ENCODE measurements at regions not wholly inside any gene's neighbourhood (a gene's known extent, or its start where the extent isn't known, plus 50 kb on each side); places are given as distances from the start of the nearest gene placed in this dataset.
"Not testable (repeated sequence)": the region's sequence is repeated elsewhere in the genome, so short reads cannot be mapped to it uniquely, and the experiment has no call there.

DNA sequence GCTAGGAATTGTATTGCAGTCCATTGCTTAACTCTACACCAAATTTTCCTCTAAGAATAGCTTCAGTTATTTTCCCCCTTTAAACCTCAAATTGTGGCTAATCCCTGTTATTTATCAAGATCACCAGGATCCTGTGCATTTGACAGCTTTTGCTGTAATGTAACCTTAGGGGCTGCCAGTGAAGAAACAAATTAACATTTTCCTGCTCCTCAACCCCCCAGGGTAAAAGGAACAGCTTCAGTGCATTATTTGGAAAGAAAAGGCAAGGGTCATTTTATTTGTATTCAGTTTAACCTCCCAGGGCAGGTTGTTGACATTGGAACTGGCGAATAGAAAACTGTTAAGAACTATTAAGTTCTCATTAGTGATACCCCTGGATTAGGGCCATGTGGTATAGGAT, 57.0 kb downstream of the PCDH20 start:
- ATAC-seq (no peak), DNase-seq (ENCODE audit: low spot score in 2 of 2) (no peak)
- Mint-ChIP-seq H3K36me3 (no peaks in the 10 kb centered on the region), H3K9me3 (peaks cover 0 to 6% of the 10 kb centered on the region in 2 donors), H3K27ac (no peak overlapping the region)

DNA sequence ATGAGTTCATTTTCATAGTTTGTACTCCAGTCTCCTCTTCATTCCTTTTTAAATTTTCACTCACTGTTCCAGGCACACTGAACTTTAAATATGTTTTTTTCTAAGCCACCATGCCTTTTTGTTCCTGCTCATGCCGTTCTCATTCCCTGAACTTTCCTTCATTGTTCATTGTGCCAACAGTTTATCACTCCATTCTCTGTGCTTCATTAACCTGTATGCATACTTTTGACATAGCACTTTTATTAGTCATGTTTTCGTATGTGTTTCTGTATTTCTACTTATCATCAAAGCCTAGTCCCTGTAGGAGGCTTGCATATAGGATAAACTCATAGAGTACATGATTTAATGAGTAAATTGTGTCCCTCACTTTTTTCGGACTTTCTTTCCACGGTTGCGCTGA, 65.3 kb downstream of the PCDH20 start:
- Mint-ChIP-seq H3K27ac (no peak overlapping the region), H3K36me3 (no peaks in the 10 kb centered on the region), H3K9me3 (peaks cover 4 to 10% of the 10 kb centered on the region in 2 donors)
- DNase-seq (ENCODE audit: low spot score in 2 of 2) = no peak
- no peak for ATAC-seq

DNA sequence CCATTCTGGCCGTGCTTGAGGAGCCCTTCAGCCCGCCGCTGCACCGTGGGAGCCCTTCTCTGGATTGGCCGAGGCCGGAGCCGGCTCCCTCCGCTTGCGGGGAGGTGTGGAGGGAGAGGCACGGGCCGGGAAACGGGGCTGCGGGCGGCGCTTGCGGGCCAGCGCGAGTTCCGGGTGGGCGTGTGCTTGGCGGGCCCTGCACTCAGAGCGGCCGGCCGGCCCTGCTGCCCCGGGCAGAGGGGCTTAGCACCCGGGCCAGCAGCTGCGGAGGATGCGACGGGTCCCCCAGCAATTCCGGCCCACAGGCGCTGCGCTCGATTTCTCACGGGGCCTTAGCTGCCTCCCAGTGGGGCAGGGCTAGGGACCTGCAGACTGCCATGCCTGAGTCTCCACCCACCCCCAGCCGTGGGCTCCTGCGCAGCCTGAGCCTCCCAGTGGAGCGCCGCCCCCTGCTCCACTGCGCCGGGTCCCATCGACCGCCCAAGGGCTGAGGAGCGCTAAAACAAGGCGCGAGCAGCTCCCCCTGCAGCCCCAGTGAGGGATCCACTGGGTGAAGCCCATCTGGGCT, 76.5 kb downstream of the PCDH20 start:
- DNase-seq (ENCODE audit: low spot score in 2 of 2) = no peak
- ATAC-seq = no peak
- H3K9me3 Mint-ChIP-seq = peaks cover 0 to 5% of the 10 kb centered on the region in 2 donors
- no peak overlapping the region for H3K27ac Mint-ChIP-seq
- no peaks in the 10 kb centered on the region for H3K36me3 Mint-ChIP-seq

DNA sequence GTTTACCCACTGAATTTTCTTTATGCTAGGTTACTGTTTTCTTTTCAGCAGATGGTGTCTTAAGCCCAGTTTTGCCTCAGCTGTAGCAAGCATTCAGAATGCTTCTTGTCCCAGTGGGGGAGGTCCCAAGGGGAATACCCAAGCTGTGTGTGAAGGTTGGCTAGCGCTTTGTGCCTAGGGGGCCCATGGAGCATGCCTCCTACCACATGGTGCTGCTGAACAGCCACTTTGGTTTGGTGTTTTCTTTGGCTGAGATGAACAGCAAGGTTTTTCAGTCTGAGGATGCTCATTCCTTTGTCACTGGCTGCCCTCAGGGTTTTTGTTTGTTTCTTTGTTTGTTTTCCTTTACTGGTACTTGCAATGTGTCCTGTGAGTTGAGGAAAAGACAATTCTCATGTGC, 99.0 kb downstream of the PCDH20 start:
- Mint-ChIP-seq H3K9me3 (peaks cover 4 to 13% of the 10 kb centered on the region in 2 donors), H3K27ac (no peak overlapping the region), H3K36me3 (no peaks in the 10 kb centered on the region)
- DNase-seq (ENCODE audit: low spot score in 2 of 2) (no peak), ATAC-seq (no peak)

DNA sequence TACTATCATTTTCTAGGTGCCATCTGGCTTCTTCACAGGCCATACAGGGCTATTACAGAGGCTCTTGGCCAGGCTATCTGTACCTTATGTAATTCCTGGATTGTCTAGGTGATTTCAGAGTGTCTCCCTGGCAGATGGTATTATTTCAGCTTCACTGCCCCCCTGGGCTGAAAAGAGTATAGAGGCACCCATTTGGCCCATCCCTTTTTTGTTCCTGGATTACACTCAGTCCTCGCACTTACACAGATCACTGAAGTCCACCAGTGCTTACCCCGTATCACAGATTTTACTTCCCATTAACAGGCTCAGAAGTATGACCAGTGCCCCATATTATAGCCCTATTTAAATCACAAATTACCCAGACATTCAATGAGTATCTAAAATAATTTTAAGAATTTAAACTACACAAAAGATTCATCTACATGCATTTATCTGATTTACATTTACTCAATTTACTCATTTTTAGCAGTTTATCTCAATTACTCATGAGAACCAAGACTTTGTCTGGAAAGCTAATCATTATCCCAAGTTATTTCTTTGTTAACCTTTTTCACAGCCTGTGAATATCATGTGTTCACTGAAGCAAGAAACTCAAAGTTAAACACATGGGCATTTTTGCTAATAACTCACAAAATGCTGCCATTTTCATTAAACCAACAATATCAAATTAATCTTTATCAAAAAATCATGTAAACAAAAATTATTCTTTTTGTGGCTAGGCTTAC, 121.0 kb downstream of the PCDH20 start:
- Mint-ChIP-seq H3K36me3 (no peaks in the 10 kb centered on the region), H3K27ac (no peak overlapping the region), H3K9me3 (peaks cover 9 to 12% of the 10 kb centered on the region in 2 donors)
- no peak for ATAC-seq
- no peak for DNase-seq (ENCODE audit: low spot score in 2 of 2)

DNA sequence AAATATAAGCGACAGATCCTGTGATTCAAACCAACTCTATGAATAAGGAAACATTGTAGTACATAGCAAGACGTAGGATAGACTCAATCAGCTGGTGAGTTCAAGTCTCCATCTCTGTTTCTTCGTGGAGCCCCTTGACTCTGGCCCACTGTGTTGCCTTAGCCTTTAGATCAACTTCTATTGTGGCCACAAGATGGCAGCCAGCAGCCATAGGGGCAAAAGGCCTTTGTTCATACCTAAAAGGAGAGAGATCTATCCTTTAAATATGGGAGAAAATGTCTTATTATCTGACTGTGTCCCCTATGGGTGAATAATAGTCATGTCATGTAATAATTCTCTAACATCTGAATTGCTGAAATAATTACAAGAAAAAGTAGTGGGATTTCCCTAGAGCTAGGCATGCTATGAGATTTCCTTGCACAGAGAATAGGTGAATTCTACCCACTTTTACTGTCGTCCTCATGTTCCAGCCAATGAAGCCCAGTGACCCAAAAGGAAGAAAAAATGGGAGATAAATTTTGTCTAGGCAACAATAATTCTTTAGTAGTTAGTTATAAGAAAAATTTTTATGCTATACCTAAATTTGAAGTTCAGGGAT, 129.4 kb downstream of the PCDH20 start:
- DNase-seq (ENCODE audit: low spot score in 2 of 2) (no peak), ATAC-seq (no peak)
- Mint-ChIP-seq H3K27ac (no peak overlapping the region), H3K9me3 (peaks cover 3 to 8% of the 10 kb centered on the region in 2 donors), H3K36me3 (no peaks in the 10 kb centered on the region)

DNA sequence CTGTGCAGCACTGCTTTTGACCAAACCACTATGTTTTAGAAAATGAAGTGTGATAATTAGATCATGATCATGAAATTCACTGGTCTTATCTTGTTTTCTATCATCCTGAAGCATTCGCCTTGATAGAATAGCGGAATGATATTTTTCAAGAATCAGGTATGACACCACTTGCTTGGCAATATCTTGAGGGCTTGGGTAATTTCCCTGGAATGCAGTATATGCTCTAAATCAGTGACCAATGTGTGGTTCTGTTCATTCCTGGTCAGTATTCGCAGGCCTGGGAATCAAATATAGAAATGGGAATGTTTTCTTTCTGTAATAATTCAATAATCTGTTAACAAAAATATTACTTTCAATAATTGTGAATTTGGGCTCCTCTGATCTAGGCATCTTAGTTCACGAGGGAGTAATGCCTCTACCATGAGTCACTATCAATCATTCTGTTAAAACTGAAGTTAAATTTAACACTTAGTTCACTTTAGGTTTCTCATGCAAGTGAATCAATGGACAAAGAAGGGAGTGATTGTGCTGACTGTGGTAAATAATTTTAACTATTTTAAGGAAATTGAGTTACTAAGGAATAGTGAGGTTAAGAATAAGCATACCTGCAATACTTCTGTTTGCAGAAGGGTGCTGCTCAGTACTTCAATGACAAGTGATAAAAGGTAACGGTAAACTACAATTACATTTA, 137.9 kb downstream of the PCDH20 start:
- peaks cover 10 to 20% of the 10 kb centered on the region in 2 donors for H3K9me3 Mint-ChIP-seq
- no peak for ATAC-seq
- peaks cover 0 to 7% of the 10 kb centered on the region in 2 donors for H3K36me3 Mint-ChIP-seq
- DNase-seq (ENCODE audit: low spot score in 2 of 2) = no peak
- no peak overlapping the region for H3K27ac Mint-ChIP-seq

DNA sequence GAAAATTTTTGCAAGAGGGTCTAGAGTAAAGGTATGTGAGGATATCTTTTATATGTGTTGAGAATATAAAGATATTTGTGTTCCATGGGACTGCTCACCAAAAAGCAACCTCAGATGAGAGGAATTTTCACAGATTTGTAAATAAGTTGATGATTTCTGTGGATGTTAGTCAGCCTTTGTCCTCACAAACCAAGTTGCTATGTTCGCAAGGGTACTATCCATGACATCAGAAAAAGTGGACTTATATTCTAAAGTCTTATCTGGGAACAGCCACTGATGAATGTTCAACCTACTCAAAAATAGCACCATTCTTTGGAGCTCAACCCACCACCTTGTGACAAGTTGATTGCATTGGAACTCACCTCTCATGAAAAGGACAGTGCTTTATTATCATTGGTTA, 138.6 kb downstream of the PCDH20 start:
- Mint-ChIP-seq H3K9me3 (peaks cover 13 to 18% of the 10 kb centered on the region in 2 donors), H3K27ac (no peak overlapping the region), H3K36me3 (peaks cover 0 to 7% of the 10 kb centered on the region in 2 donors)
- ATAC-seq = no peak
- no peak for DNase-seq (ENCODE audit: low spot score in 2 of 2)

DNA sequence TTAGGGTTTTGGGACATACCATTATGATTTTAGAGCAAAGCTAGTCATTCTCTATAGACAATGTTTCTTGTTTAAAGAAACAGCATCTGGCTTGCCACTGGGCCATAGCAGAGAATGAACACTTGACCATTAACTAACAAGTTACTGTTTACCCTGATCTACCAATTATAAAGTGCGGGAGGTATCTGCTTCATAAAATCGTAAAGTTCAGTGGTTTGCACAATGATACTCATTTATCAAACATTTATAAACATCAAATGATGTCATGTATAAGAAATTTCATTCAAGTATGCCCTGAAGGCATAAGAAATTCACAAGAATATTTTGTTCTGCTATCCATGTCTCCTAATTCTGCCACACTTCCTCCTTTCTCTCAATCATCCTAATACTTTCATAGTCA, 139.2 kb downstream of the PCDH20 start:
- ATAC-seq = no peak
- Mint-ChIP-seq H3K27ac (no peak overlapping the region), H3K9me3 (peaks cover 11 to 18% of the 10 kb centered on the region in 2 donors), H3K36me3 (peaks cover 0 to 7% of the 10 kb centered on the region in 2 donors)
- DNase-seq (ENCODE audit: low spot score in 2 of 2) = no peak

DNA sequence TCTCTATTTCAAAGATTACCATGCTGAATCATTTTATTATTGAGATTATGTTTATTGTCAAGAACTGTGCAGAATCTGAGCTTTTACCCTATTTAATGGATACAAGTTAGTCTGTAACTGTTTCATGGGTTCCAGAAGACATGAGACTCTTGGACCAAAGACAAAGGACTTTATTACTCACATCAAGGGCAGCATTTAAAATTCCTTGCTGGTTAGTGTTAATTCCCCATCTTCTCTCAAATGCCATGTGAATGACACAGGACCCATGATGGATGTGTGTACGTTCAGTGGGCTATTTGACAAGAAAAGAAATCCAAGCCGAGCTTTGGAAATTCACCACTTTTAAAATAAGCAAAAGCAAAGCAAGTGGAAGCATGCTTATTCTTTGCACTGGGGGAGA, 139.9 kb downstream of the PCDH20 start:
- peaks cover 12 to 20% of the 10 kb centered on the region in 2 donors for H3K9me3 Mint-ChIP-seq
- no peak for DNase-seq (ENCODE audit: low spot score in 2 of 2)
- no peak for ATAC-seq
- H3K36me3 Mint-ChIP-seq = peaks cover 0 to 10% of the 10 kb centered on the region in 2 donors
- H3K27ac Mint-ChIP-seq = no peak overlapping the region

DNA sequence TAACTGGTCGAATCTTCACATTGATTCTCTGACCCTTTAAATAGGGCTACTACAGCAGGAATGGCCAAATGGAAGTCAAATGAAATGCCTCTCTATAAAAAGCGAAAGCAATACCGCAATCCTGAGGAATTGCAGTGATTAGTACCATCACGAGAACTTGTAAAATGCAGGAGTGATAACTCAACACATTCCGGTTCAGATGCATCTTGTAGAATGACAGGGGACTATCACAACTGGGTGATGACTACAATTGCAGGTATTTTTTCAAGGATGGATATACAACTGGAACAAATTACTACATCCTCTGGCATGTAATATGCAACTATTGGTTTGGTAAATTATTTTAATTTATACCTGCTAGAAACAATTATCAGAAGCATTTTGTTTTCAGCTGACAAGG, 140.4 kb downstream of the PCDH20 start:
- Mint-ChIP-seq H3K36me3 (peaks cover 0 to 15% of the 10 kb centered on the region in 2 donors), H3K9me3 (peaks cover 17 to 25% of the 10 kb centered on the region in 2 donors), H3K27ac (no peak overlapping the region)
- DNase-seq (ENCODE audit: low spot score in 2 of 2) (no peak), ATAC-seq (no peak)

DNA sequence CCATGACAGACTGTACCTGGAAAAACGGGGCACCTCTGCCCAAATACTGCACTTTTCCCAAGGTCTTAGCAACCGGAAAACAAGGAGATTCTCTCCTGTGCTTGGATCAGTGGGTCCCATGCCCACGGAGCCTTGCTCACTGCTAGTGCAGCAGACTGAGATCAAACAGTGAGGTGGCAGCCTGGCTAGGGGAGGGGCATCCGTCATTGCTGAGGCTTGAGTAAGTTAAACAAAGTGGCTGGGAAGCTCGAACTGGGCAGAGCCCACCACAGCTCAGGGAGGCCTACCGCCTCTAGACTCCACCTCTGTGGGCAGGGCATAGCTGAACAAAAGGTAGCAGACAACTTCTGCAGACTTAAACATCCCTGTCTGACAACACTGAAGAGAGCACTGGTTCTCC, 148.8 kb downstream of the PCDH20 start:
- DNase-seq (ENCODE audit: low spot score in 2 of 2); H3K27ac Mint-ChIP-seq; ATAC-seq: not testable (repeated sequence)
- Mint-ChIP-seq H3K9me3 (peaks cover 29 to 36% of the 10 kb centered on the region in 2 donors), H3K36me3 (peaks cover 0 to 26% of the 10 kb centered on the region in 2 donors)

DNA sequence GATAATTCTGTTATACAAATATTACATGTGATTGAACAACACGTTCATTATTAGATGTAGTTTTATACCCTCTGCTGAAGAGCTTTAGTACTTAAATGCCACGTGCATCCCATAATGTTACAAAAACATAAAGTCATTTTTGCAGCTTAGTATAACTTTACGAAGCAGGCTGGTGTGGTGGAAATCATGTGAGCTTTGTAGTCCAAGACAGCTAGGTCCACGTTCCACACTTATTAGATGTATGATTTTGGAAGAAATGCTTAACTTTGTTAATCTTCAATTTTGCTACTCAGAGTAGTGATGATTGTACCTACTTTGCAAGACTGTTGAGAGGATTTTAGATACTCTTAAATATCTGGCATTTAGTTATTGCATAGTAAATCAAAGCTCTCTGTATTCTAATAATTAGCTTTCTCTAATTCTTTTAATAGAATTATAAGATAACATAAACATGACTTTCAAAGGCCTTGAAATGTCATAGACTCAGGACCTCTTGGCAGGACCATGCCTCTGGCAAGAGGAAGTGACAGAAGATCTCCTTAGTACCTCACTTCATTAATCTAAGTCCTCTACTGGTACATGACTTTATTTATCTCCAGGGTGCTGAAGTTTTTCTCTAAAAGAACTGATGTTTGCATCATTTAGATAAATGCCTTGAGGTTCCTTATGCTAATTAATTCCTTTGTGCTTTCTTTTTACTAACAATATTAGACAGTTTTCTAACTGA, 153.7 kb downstream of the PCDH20 start:
- Mint-ChIP-seq H3K27ac (no peak overlapping the region), H3K9me3 (peaks cover 7 to 9% of the 10 kb centered on the region in 2 donors), H3K36me3 (no peaks in the 10 kb centered on the region)
- DNase-seq (ENCODE audit: low spot score in 2 of 2) = no peak
- no peak for ATAC-seq

DNA sequence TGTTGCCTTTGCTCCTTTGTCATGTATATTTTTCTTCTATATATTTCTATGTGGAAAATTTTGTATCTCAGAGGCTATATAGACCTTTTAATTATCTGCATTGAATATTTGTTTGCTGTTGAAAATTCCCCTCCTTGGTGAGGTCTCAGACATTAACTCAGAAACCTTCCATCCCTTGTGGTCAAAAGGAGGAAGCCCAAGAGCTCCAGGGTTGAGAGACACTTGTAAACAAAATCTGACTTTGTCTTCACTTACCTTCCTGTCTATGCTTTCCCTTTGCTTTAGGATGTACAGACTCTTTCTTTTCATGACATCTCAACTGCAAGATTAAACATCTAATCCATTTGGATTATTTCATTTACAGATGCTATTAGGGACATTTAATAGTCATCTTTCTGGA, 157.5 kb downstream of the PCDH20 start:
- DNase-seq (ENCODE audit: low spot score in 2 of 2) = no peak
- Mint-ChIP-seq H3K36me3 (no peaks in the 10 kb centered on the region), H3K9me3 (peaks cover 0 to 5% of the 10 kb centered on the region in 2 donors), H3K27ac (no peak overlapping the region)
- ATAC-seq = no peak

DNA sequence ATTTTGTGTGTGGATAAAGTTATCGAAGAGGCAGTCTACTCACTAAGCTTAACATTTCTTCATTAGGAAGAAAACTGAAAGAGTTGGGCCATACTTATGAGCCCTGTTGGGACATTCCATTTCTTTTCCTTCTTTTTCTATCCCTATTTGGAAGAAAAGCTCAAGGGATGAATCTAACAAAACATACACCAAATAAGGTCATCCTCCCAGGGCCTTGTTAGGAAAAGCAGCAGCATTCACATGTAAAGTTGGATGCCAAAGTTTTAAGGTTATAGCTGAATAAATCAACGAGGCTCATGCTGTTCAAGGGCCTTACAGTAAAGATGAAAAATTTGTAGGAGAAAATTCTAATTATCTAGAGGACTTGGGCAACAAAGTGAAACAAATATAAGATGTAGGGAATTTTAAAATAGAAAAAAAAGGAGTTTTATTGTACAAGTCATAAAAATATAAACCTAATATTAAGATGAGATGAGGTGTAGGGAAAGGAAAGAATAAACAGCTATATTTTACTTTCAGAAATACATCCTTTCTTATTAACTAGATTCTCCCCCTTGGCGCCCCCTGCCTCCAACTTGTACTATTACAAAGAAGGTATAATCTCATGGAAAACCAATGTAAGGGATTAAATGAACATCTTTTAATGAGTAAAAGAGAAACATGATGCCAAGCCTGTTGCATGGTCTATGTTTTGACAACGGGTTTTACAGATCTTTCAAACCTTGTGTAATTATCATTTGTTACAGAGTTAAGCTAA, 160.4 kb downstream of the PCDH20 start:
- H3K27ac Mint-ChIP-seq = no peak overlapping the region
- DNase-seq (ENCODE audit: low spot score in 2 of 2) (no peak), ATAC-seq (no peak)

More for the DNA sequence above, 160.4 kb downstream of the PCDH20 start:
- H3K36me3 Mint-ChIP-seq = no peaks in the 10 kb centered on the region
- peaks cover 0 to 11% of the 10 kb centered on the region in 2 donors for H3K9me3 Mint-ChIP-seq
